DMS53 treated with DMSO at 0.1 percent for 48 hours (cell line): ENCODE measurements at regions not wholly inside any gene's neighbourhood (a gene's known extent, or its start where the extent isn't known, plus 50 kb on each side); places are given as distances from the start of the nearest gene placed in this dataset.

ENCODE experiments used
- DNase-seq: peaks from one replicate; lab custom pipeline; 2025; ENCODE audit not compliant: unreplicated experiment; lab: John Stamatoyannopoulos, UW

GRCh38 chr10:128367807-128368206, 241.6 kb upstream of the MKI67 start:
- no peak for DNase-seq

- no peak for DNase-seq
Measured at GRCh38 chr10:128369101-128369650, 243.0 kb upstream of the MKI67 start.

DNA sequence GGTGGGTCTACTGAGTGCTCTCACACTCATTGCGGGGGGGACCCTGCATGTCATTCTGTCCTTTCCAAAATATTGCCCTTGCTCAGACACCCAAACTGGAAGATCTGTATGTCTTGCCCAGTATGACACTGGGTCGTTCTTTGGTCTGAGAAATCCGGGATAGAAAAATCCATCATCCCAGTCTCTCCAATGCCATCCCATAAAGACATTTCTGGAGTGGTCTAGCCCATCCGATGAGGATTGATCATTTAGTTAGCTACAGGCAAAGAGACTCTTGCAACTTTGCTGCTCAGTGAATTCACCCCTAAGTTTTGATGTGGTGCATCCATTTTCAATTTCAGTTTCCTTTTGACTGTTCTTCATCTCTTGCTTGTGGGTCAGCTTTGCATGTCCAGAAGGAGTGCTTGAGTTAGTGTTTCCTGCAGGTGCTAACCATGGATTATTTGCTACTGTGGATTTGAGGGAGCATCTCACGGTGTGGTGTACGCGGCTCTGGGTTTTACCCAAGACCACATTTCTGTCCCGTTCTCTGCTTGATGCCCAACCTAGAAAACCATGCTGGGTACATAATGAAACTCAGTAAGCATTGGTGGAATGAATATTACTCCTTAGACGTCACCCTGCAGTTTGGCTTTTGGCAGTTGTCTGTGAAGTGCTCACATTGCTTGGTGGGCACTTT, 247.0 kb upstream of the MKI67 start:
- DNase-seq = no peak

GRCh38 chr10:128373831-128374230, 247.6 kb upstream of the MKI67 start:
- DNase-seq = no peak

DNA sequence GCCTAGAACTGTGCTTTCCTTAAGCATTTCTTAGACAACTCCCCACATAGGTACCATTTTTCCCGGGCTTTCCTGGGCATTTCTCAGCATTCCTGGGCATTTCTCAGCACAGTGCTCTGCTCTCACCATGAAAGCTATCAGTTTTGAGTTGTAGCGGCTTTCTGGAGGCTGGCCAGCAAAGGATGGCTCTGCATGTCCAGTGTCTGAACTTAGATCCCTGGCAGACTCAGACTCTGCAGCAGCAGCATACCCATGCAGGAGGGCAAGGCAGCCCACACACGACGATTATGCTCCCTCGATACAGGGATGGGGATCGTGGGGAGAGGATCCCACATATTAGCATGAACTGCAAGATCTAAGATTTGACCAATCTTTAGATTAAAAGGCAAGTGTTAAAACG, 248.9 kb upstream of the MKI67 start:
- no peak for DNase-seq

DNA sequence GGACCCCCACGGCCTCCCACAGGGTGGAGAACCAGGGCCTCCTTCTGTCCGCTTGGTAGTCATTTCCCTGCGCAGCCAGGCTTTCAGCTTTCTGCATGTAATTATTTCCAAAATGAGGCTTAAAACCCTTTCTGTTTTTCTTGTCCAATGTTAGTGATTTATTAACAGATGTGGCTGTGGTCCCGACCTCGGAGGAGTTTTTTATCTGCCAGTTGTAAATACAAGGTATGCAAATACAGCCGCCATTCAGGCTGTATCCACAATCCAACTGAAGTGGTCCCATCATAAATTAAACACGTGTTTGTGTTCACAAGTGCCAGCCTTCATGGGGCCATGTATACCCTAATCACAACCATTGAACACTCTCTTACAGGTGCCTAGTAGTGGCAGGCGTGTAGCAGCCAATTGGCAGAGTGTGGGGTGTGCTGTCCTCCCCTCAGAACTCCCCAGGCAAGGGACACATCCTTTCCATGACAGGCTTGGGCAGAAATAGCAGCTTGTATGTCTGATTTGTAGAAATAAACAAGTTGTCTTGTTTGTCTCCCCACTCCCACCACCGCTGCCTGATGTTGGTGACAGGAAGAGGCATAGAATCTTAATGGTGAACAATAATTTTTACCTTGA, 251.3 kb upstream of the MKI67 start:
- DNase-seq = no peak

DNA sequence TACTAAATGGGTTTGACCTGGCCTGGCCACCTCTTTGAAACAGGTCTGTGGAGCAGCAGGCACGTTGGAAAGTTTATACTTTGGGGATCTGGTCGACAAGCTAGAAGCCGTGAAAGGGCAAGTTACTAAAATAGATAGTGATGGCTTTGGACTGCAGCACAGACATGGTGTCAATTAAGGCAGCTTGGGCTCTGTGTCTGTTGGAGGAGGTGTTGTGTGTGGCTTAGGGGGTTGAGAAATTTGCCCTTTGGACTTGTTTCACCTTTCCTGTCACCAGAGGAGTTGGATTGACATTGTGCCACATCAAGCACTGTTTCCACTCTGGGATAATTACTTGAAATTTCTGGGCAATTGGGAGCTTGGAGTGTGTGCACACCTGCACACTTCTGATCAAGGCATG, 251.8 kb upstream of the MKI67 start:
- DNase-seq = no peak

DNA sequence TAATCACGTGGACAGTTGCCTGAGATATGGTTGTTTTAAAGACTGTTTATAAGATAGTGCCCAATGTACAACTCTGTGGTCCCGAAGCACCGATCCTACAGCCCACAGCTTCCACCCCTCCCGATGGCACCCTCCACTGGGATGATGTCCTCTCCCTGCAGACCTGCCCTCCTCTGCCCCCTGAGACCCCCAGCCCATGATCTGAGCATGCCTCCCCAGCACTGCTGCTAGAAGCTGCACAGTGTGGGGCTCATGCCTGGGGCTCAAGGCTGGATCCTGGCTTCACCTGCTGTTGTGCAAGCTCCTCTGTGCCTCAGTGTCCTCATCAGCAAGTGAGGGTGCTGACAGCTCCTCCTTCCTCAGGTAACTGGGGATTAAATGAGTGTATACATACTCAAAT, 254.7 kb upstream of the MKI67 start:
- no peak for DNase-seq

DNA sequence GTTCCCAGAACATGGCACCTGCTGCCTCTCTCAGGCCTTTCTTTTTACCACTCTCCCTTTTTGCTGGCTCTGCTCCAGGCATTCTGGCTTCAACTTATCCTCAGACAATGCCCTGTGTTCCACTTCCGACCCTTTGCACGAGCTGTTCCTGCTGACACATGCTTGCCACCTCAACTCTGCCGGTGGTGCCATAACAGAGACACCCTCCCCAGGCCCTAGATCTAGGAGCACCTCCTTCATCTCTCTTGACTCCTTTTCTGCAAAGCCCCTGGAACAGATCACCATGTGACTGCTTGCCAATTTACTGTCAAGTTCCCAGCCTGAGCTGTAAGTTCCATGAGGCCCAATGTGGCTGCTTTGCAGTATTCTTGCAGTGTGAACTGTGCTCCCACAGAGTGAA, 256.0 kb upstream of the MKI67 start:
- DNase-seq = no peak

GRCh38 chr10:128384831-128385230, 258.6 kb upstream of the MKI67 start:
- no peak for DNase-seq

- no peak for DNase-seq
Measured at GRCh38 chr10:128386231-128386630, 260.0 kb upstream of the MKI67 start.

DNA sequence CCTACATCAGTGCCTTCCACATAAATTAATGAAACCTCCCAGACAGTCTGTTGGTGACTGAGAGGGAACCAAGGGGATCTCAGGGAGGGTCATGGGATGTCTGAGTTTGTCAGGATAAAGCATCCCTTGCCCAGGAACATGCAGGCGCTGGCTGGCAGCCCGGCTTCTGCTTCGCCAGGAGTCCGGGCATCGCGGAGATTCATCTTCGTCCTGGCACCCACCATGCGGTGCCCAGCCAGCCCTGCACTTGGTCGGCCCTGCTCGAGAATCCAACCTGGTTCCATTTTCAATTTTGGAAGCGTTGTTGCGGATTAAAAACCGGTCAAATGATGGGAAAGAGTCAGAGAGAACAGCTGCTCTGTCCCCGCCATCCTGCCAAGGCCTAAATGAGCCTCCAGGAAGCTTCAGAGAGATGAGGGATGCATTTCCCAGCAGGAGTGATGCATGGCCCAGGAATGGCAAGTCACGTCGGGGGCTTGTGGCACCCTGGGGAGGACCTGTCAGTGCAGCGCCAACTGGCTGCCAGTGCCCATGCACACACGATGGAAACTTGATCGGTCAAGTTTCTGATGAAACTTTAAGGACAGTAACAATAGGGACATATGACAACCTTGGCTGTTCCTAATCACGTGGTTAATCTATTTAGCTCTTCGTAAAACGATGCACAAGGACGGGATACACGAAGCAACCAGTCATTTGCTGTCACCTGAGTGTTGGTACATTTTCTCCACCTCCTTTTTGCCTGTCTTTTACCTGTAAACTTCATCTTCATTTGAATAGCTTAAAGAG, 260.8 kb upstream of the MKI67 start:
- DNase-seq = no peak

DNA sequence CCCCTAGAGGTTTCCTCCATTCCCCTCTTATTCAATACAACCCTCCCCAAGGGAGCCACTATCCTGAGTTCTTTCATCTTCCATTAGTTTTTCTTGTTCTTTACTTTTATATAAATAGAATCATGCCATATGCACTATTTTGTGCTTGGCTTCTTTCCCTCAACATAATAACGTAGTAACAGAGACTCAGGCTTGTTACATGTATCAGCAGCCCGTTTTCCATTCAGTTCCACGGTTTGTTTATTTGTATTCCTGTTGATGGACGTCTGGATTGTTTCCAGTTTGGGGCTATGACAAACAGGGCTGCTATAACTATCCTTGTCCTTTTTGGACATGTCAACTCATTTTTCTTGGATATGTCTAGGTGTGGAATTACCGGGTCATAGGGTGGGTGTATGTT, 264.4 kb upstream of the MKI67 start:
- DNase-seq = no peak

DNA sequence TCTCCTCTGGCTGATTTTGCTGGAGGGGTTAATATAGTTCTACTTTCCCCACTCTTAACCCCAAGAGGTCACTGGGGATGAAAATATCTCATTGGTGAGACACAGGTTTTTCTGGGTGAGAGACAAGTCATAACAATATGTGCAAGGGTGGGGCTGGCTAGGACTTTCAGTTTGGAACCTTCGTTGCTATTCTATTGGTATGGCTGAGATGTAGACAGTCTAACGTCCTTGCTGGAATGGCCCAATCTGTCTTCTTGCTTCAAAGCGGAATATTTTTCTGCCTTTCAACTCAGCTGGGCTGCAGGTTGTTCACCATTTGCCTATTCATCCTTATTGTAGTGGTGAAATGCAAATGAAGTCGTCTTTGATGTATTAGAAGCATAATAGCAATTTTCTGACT, 267.3 kb upstream of the MKI67 start:
- no peak for DNase-seq

GRCh38 chr10:128398118-128398517, 271.9 kb upstream of the MKI67 start:
- no peak for DNase-seq

GRCh38 chr10:128398999-128399398, 272.8 kb upstream of the MKI67 start:
- no peak for DNase-seq

- DNase-seq = no peak
Measured at GRCh38 chr10:128400564-128400963, 274.3 kb upstream of the MKI67 start.

DNA sequence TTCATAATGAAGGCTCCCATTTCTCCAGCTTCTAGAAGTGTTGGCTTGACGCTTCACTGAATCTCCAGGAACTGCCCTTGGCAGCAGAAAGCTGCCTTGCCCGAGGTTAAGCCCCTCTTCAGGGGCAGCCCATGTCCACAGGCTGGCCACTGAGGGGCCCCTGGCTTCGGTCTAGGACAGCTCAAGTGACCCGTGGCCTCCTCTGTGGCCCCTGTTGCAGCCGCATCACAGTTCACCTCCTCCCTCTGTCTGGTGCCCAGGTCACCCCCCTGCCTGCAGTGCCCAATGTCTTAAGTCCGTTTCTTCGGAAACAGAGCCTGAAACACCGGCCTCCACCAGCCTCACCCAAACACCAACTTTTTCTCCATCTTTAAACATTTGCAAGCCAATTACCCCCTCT, 279.2 kb upstream of the MKI67 start:
- DNase-seq = no peak

DNA sequence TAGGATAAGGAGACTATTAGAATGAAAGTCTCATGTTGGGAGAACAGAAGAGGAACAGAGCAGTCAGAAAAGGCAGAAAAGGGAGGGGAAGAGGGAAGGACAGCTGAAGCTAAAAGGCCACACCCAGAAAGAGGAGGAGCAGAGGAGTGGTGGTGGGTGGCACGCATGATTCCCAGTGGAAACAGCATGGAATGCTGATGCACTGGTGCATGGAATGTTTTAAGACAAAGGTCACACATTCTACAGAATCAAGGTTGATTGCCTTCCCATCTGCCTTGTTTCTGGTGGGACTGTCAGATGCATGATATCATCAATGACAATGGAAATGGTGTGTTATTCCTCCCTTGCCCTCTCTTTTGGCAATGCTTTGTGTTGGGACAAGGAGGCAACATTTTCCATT, 285.4 kb upstream of the MKI67 start:
- DNase-seq = no peak

DNA sequence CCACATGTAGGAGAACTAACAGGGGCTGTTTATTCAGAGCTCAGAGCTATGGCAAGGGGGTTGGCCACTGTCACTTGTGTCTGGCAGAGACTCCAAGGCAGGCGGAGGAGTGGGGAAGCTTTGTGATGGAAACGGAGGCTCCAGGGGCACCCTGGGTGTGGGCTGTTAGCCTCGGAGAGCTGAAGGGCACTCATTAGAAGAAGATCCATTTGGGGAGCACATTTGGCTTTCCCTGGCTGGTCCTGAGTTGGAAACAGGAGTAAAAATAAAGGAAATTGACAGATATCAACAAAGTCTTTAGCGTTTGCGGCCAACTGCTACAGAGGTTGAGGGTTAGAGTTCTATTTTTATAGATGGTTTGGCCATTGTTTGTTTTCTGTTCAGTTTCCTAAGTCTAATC, 288.3 kb upstream of the MKI67 start:
- DNase-seq = no peak

GRCh38 chr10:128416231-128416630, 290.0 kb upstream of the MKI67 start:
- DNase-seq = no peak

DNA sequence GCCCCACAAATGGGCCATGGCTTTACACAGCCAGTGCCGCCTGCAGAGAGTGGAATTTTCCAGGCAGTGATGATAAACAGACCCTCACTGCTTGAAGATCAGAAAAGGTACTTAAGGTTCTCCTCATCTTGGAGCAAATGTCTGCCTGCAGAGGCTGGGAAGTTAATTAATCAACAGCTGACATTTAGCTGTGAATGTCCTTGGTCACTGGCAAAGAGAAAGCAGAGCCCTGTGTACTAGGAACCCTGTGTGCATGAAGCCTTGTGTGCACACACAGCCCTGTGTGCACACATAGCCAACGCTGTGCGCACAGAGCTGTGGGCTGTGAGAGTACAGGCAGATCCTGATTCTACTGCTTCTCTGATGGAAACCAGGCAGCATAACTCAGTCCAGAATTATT, 291.6 kb upstream of the MKI67 start:
- no peak for DNase-seq
